A673 (cell line): ENCODE measurements at regions not wholly inside any gene's neighbourhood (a gene's known extent, or its start where the extent isn't known, plus 50 kb on each side); places are given as distances from the start of the nearest gene placed in this dataset.

Experiments
- BruUV-seq: library from RNA; stranded (reverse); fragments of 400-500 nt; replicated peaks from 2 replicates; lab custom pipeline; 2021; lab: Mats Ljungman, UMichigan
- CTCF ChIA-PET: fragments of 300-600 bp; sonication (Branson Sonifier 250); formaldehyde crosslinking; loops from one replicate; lab custom pipeline; 2022; ENCODE audit warnings: antibody characterized with exemption; lab: Charles Lee
- POLR2A ChIA-PET: fragments of 300-600 bp; sonication (Branson Sonifier 250); formaldehyde crosslinking; loops from one replicate; lab custom pipeline; 2022; ENCODE audit warnings: antibody characterized with exemption; ENCODE audit not compliant: low non-redundant PET; lab: Charles Lee
- DNase-seq: peaks from one replicate; pipeline ENCODE4 v3.0.0-alpha.2; 2015; ENCODE audit warnings: low spot score
- H3K27ac ChIP-seq: fragments of 200-600 bp; sonication (generic); 2 replicates; pipeline ENCODE4 v1.5.1; 2016; ENCODE audit warnings: mixed run types, low read depth, mild to moderate bottlenecking, mixed read lengths, antibody characterized with exemption, low read length; ENCODE audit not compliant: poor library complexity, severe bottlenecking
- H3K27me3 ChIP-seq: fragments of 200-600 bp; sonication (generic); replicated peaks from 2 replicates; pipeline ENCODE4 v1.6.1; 2017; ENCODE audit warnings: mixed run types, low read depth, mild to moderate bottlenecking, mixed read lengths, antibody characterized with exemption, low read length; ENCODE audit not compliant: insufficient read depth, poor library complexity
- H3K36me3 ChIP-seq: fragments of 200-600 bp; sonication (generic); 2 replicates; pipeline ENCODE4 v1.6.1; 2016; ENCODE audit warnings: mixed run types, mild to moderate bottlenecking, mixed read lengths, antibody characterized with exemption, low read length; ENCODE audit not compliant: insufficient read depth, poor library complexity, severe bottlenecking
- H3K4me1 ChIP-seq: fragments of 200-600 bp; sonication (generic); 2 replicates; pipeline ENCODE4 v1.6.1; 2017; ENCODE audit warnings: mixed run types, mild to moderate bottlenecking, mixed read lengths, antibody characterized with exemption, low read length; ENCODE audit not compliant: insufficient read depth, poor library complexity, severe bottlenecking
- H3K4me3 ChIP-seq: fragments of 200-600 bp; sonication (generic); 2 replicates; pipeline ENCODE4 v1.5.1; 2016; ENCODE audit warnings: low read depth, mixed run types, mild to moderate bottlenecking, mixed read lengths, low read length; ENCODE audit not compliant: poor library complexity, severe bottlenecking
- H3K9me3 ChIP-seq: fragments of 200-600 bp; sonication (generic); 2 replicates; pipeline ENCODE4 v1.6.1; 2016; ENCODE audit warnings: mixed run types, low read depth, mild to moderate bottlenecking, mixed read lengths, antibody characterized with exemption, low read length; ENCODE audit not compliant: poor library complexity, severe bottlenecking
- EZH2 ChIP-seq: fragments of 200-600 bp; sonication (generic); IDR thresholded peaks from 2 replicates; pipeline ENCODE4 v1.6.1; 2017; ENCODE audit warnings: borderline replicate concordance, low read depth, mild to moderate bottlenecking, mixed read lengths, antibody characterized with exemption, low read length; ENCODE audit not compliant: poor library complexity, severe bottlenecking
- intact Hi-C: fragments of 100-400 bp; cut with micrococcal nuclease; formaldehyde crosslinking; loops from one replicate; pipeline ENCODE4 v1.10.0; 2022; ENCODE audit not compliant: unreplicated experiment
- TF ChIP-seq, protein P1 (sequence below): fragments of 300-800, 200-600 bp; sonication (generic); conservative IDR thresholded peaks from 2 replicates; pipeline ENCODE4 v1.5.1; 2017; ENCODE audit warnings: low read depth, mild to moderate bottlenecking, antibody characterized with exemption, low read length, moderate library complexity, mixed read lengths

GRCh38 chr6:85245004-85245403 is 204.9 kb upstream of the NT5E start:
- H3K9me3 ChIP-seq = no peaks in the 10 kb centered on the region
- no peaks in the 10 kb centered on the region for H3K4me1 ChIP-seq
- ChIA-PET CTCF (no interaction called here), POLR2A (no interaction called here)
- no peak overlapping the region for H3K4me3 ChIP-seq
- no peak overlapping the region for H3K27ac ChIP-seq
- intact Hi-C loops = no loop called here
- no peaks in the 10 kb centered on the region for H3K36me3 ChIP-seq
- TF ChIP-seq, protein P1, sequence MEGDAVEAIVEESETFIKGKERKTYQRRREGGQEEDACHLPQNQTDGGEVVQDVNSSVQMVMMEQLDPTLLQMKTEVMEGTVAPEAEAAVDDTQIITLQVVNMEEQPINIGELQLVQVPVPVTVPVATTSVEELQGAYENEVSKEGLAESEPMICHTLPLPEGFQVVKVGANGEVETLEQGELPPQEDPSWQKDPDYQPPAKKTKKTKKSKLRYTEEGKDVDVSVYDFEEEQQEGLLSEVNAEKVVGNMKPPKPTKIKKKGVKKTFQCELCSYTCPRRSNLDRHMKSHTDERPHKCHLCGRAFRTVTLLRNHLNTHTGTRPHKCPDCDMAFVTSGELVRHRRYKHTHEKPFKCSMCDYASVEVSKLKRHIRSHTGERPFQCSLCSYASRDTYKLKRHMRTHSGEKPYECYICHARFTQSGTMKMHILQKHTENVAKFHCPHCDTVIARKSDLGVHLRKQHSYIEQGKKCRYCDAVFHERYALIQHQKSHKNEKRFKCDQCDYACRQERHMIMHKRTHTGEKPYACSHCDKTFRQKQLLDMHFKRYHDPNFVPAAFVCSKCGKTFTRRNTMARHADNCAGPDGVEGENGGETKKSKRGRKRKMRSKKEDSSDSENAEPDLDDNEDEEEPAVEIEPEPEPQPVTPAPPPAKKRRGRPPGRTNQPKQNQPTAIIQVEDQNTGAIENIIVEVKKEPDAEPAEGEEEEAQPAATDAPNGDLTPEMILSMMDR = no peak
- no peak for TF ChIP-seq EZH2
- no TSS peak for BruUV-seq
- DNase-seq = no peak
- no peaks in the 10 kb centered on the region for H3K27me3 ChIP-seq

- H3K36me3 ChIP-seq = no peaks in the 10 kb centered on the region
- BruUV-seq = no TSS peak
- DNase-seq = no peak
- no peak overlapping the region for H3K4me3 ChIP-seq
- H3K4me1 ChIP-seq = no peaks in the 10 kb centered on the region
- no peaks in the 10 kb centered on the region for H3K9me3 ChIP-seq
- no peaks in the 10 kb centered on the region for H3K27me3 ChIP-seq
- intact Hi-C loops = no loop called here
- H3K27ac ChIP-seq = no peak overlapping the region
- TF ChIP-seq EZH2 = no peak
- TF ChIP-seq, protein P1 = no peak
- ChIA-PET CTCF (no interaction called here), POLR2A (no interaction called here)
Observed at GRCh38 chr6:85241498-85242052, 208.3 kb upstream of the NT5E start.

- Histone ChIP-seq H3K27me3 (no peaks in the 10 kb centered on the region), H3K4me3 (no peak overlapping the region), H3K27ac (no peak overlapping the region), H3K4me1 (no peaks in the 10 kb centered on the region), H3K36me3 (no peaks in the 10 kb centered on the region), H3K9me3 (no peaks in the 10 kb centered on the region)
- ChIA-PET CTCF (no interaction called here), POLR2A (no interaction called here)
- BruUV-seq = no TSS peak
- no peak for TF ChIP-seq EZH2
- TF ChIP-seq, protein P1 = no peak
- intact Hi-C loops = no loop called here
- DNase-seq = no peak
Observed at GRCh38 chr6:85240787-85241385, 209.0 kb upstream of the NT5E start.
